Mesenchymal stem cell (in vitro differentiated cells and primary cell): ENCODE measurements at regions not wholly inside any gene's neighbourhood (a gene's known extent, or its start where the extent isn't known, plus 50 kb on each side); places are given as distances from the start of the nearest gene placed in this dataset.

ENCODE experiments used
- DNase-seq: peaks from one replicate; pipeline ENCODE4 v3.0.0-alpha.2; 2013
- H2AFZ ChIP-seq: one replicate; pipeline ENCODE4 v1.6.1; 2013; ENCODE audit warnings: low read depth, mild to moderate bottlenecking, control low read depth, inconsistent platforms, low read length, moderate library complexity
- H2AK5ac ChIP-seq: 2 replicates; pipeline ENCODE4 v1.6.1; 2013; ENCODE audit warnings: low read length, moderate library complexity, mild to moderate bottlenecking, inconsistent platforms; ENCODE audit not compliant: severe bottlenecking
- H2BK120ac ChIP-seq: one replicate; pipeline ENCODE4 v1.6.1; 2013; ENCODE audit warnings: low read depth, mild to moderate bottlenecking, inconsistent platforms, low read length, moderate library complexity
- H2BK12ac ChIP-seq, 2 experiments: one replicate each; pipeline ENCODE4 v1.6.1; 2013; ENCODE audit warnings: inconsistent platforms in 2 of 2, low read length in 2 of 2, mild to moderate bottlenecking in 2 of 2, moderate library complexity in 2 of 2, control low read depth in 1 of 2
- H2BK15ac ChIP-seq: one replicate; pipeline ENCODE4 v1.6.1; 2013; ENCODE audit warnings: mild to moderate bottlenecking, low read depth, inconsistent platforms; ENCODE audit not compliant: poor library complexity, severe bottlenecking
- H2BK5ac ChIP-seq: 2 replicates; pipeline ENCODE4 v1.6.1; 2013; ENCODE audit warnings: low read depth, mild to moderate bottlenecking, low read length, control low read depth, inconsistent platforms; ENCODE audit not compliant: poor library complexity, severe bottlenecking
- H3K14ac ChIP-seq, 2 experiments: one replicate each; pipeline ENCODE4 v1.6.1; 2013; ENCODE audit warnings: inconsistent platforms in 2 of 2, low read length in 2 of 2, control low read depth in 1 of 2, mild to moderate bottlenecking in 1 of 2, moderate library complexity in 1 of 2
- H3K18ac ChIP-seq, 2 experiments: one replicate each; pipeline ENCODE4 v1.6.1; 2013; ENCODE audit warnings: inconsistent platforms in 2 of 2, low read length in 2 of 2, control low read depth in 1 of 2, low read depth in 1 of 2, mild to moderate bottlenecking in 1 of 2
- H3K23ac ChIP-seq, 2 experiments: one replicate each; pipeline ENCODE4 v1.6.1; 2013; ENCODE audit warnings: inconsistent platforms in 2 of 2, low read length in 2 of 2, mild to moderate bottlenecking in 2 of 2, moderate library complexity in 2 of 2, control low read depth in 1 of 2
- H3K27ac ChIP-seq: 2 replicates; pipeline ENCODE4 v1.5.1; 2013; ENCODE audit warnings: mild to moderate bottlenecking, moderate library complexity, low read length, control low read depth, inconsistent platforms; ENCODE audit not compliant: poor library complexity, severe bottlenecking
- H3K27me3 ChIP-seq, 2 experiments: 2 replicates each; pipeline versions ENCODE4 v1.6.1 to v1.7.0; 2013; ENCODE audit warnings: low read length in 2 of 2, mild to moderate bottlenecking in 2 of 2, moderate library complexity in 2 of 2, control low read depth in 1 of 2, inconsistent platforms in 1 of 2; ENCODE audit not compliant: control insufficient read depth in 1 of 2, insufficient read depth in 1 of 2
- H3K36me3 ChIP-seq, 2 experiments: 2 replicates each; pipeline versions ENCODE4 v1.6.1 to v1.7.0; 2013; ENCODE audit warnings: low read length in 2 of 2, control low read depth in 1 of 2, inconsistent platforms in 1 of 2, low read depth in 1 of 2, mild to moderate bottlenecking in 1 of 2; ENCODE audit not compliant: insufficient read depth in 2 of 2, control insufficient read depth in 1 of 2
- H3K4ac ChIP-seq, 2 experiments: one replicate each; pipeline ENCODE4 v1.6.1; 2013; ENCODE audit warnings: inconsistent platforms in 2 of 2, low read length in 2 of 2, mild to moderate bottlenecking in 2 of 2, moderate library complexity in 2 of 2, control low read depth in 1 of 2, low read depth in 1 of 2
- H3K4me1 ChIP-seq: 2 replicates; pipeline ENCODE4 v1.6.1; 2013; ENCODE audit warnings: low read depth, low read length, control low read depth; ENCODE audit not compliant: control insufficient read depth, insufficient read depth
- H3K4me2 ChIP-seq: 2 replicates; pipeline ENCODE4 v1.6.1; 2013; ENCODE audit warnings: low read length, mild to moderate bottlenecking, inconsistent platforms; ENCODE audit not compliant: poor library complexity, severe bottlenecking
- H3K4me3 ChIP-seq, 2 experiments: 2 replicates each; pipeline versions ENCODE4 v1.5.1 to v1.7.0; 2013; ENCODE audit warnings: low read length in 2 of 2, mild to moderate bottlenecking in 2 of 2, control low read depth in 1 of 2, low read depth in 1 of 2; ENCODE audit not compliant: insufficient read depth in 1 of 2
- H3K79me1 ChIP-seq: replicated peaks from 2 replicates; pipeline ENCODE4 v1.6.1; 2013; ENCODE audit warnings: mild to moderate bottlenecking, control low read depth, low read length, inconsistent platforms; ENCODE audit not compliant: poor library complexity, severe bottlenecking
- H3K9ac ChIP-seq: 2 replicates; pipeline ENCODE4 v1.7.0; 2013; ENCODE audit warnings: mild to moderate bottlenecking, low read length, moderate library complexity
- H3K9me3 ChIP-seq: 2 replicates; pipeline ENCODE4 v1.7.0; 2013; ENCODE audit warnings: mild to moderate bottlenecking, low read length; ENCODE audit not compliant: control insufficient read depth
- H4K8ac ChIP-seq: one replicate; pipeline ENCODE4 v1.6.1; 2013; ENCODE audit warnings: inconsistent platforms, mild to moderate bottlenecking, low read length, moderate library complexity
- H4K91ac ChIP-seq: one replicate; pipeline ENCODE4 v1.6.1; 2013; ENCODE audit warnings: mild to moderate bottlenecking, low read length, inconsistent platforms
- WGBS: methylation state at CpG from one replicate; pipeline ENCODE4 v1.1.7; 2013; ENCODE audit warnings: mixed read lengths; 5-methylcytosine and 5-hydroxymethylcytosine counted together

GRCh38 chr20:17077030-17077429, 149.8 kb upstream of the PCSK2 start:
- H3K4me3 ChIP-seq = no peak overlapping the region
- H2BK12ac ChIP-seq = no peak overlapping the region
- no peak overlapping the region for H3K14ac ChIP-seq
- no peak overlapping the region for H3K9ac ChIP-seq
- H3K18ac ChIP-seq = no peak overlapping the region
- no peak overlapping the region for H3K27ac ChIP-seq
- peaks cover 4% of the 10 kb centered on the region for H3K9me3 ChIP-seq
- DNase-seq = no peak
- 77% methylated on average over 6 of the region's 6 CpGs for WGBS
- H4K91ac ChIP-seq = no peak overlapping the region
- H3K4ac ChIP-seq = no peak overlapping the region
- no peak overlapping the region for H2AK5ac ChIP-seq
- H3K23ac ChIP-seq = no peak overlapping the region
- no peak overlapping the region for H4K8ac ChIP-seq
- H3K4me1 ChIP-seq = no peaks in the 10 kb centered on the region
- no peak overlapping the region for H2BK15ac ChIP-seq
- no peaks in the 10 kb centered on the region for H3K27me3 ChIP-seq
- H2BK120ac ChIP-seq = no peak overlapping the region
- H3K79me1 ChIP-seq = no peaks in the 10 kb centered on the region
- no peak overlapping the region for H2BK5ac ChIP-seq
- no peak overlapping the region for H3K4me2 ChIP-seq
- H3K36me3 ChIP-seq = no peaks in the 10 kb centered on the region
- no peak overlapping the region for H2AFZ ChIP-seq

GRCh38 chr20:17083738-17084137, 143.1 kb upstream of the PCSK2 start:
- Histone ChIP-seq H3K4me1 (no peaks in the 10 kb centered on the region), H3K23ac (no peak overlapping the region), H3K14ac (no peak overlapping the region), H3K9me3 (peaks cover 3% of the 10 kb centered on the region), H2BK5ac (no peak overlapping the region), H3K18ac (no peak overlapping the region), H3K27me3 (no peaks in the 10 kb centered on the region), H2AK5ac (no peak overlapping the region), H3K79me1 (no peaks in the 10 kb centered on the region), H4K8ac (no peak overlapping the region), H2BK12ac (no peak overlapping the region), H2BK15ac (no peak overlapping the region), H3K9ac (no peak overlapping the region), H3K4ac (no peak overlapping the region), H4K91ac (no peak overlapping the region), H3K4me2 (no peak overlapping the region), H3K4me3 (no peak overlapping the region), H3K36me3 (no peaks in the 10 kb centered on the region), H2AFZ (no peak overlapping the region), H2BK120ac (no peak overlapping the region), H3K27ac (no peak overlapping the region)
- WGBS = 27% methylated on average over 1 of the region's 1 CpG
- no peak for DNase-seq

GRCh38 chr20:17084909-17085308, 141.9 kb upstream of the PCSK2 start:
- Histone ChIP-seq H3K27ac (no peak overlapping the region), H2BK15ac (no peak overlapping the region), H4K91ac (no peak overlapping the region), H3K4ac (no peak overlapping the region), H2AFZ (no peak overlapping the region), H3K27me3 (no peaks in the 10 kb centered on the region), H3K79me1 (no peaks in the 10 kb centered on the region), H4K8ac (no peak overlapping the region), H3K4me3 (no peak overlapping the region), H3K23ac (no peak overlapping the region), H3K9me3 (peaks cover 3% of the 10 kb centered on the region), H3K36me3 (no peaks in the 10 kb centered on the region), H3K18ac (no peak overlapping the region), H3K4me1 (no peaks in the 10 kb centered on the region), H2BK120ac (no peak overlapping the region), H2AK5ac (no peak overlapping the region), H3K4me2 (no peak overlapping the region), H2BK5ac (no peak overlapping the region), H3K14ac (no peak overlapping the region), H2BK12ac (no peak overlapping the region), H3K9ac (no peak overlapping the region)
- WGBS = 50% methylated on average over 2 of the region's 3 CpGs
- no peak for DNase-seq

- Histone ChIP-seq H2BK12ac (no peak overlapping the region), H3K27me3 (no peaks in the 10 kb centered on the region), H3K23ac (no peak overlapping the region), H3K4ac (no peak overlapping the region), H3K36me3 (no peaks in the 10 kb centered on the region), H2AFZ (no peak overlapping the region), H4K8ac (no peak overlapping the region), H3K18ac (no peak overlapping the region), H3K4me2 (no peak overlapping the region), H2BK15ac (no peak overlapping the region), H2AK5ac (no peak overlapping the region), H3K79me1 (no peaks in the 10 kb centered on the region), H2BK120ac (no peak overlapping the region), H3K4me3 (no peak overlapping the region), H3K14ac (no peak overlapping the region), H3K27ac (no peak overlapping the region), H3K9me3 (no peaks in the 10 kb centered on the region), H3K9ac (no peak overlapping the region), H4K91ac (no peak overlapping the region), H2BK5ac (no peak overlapping the region), H3K4me1 (no peaks in the 10 kb centered on the region)
- WGBS = 51% methylated on average over 3 of the region's 4 CpGs
- DNase-seq = no peak
These were observed 133.1 kb upstream of the PCSK2 start for GRCh38 chr20:17093782-17094181.
